ENCODE measurements at regions not wholly inside any gene's neighbourhood (a gene's known extent, or its start where the extent isn't known, plus 50 kb on each side); places are given as distances from the start of the nearest gene placed in this dataset.
A peak's percentile ranks its signal among the peaks of the same experiment; 100 is the strongest.

DNA sequence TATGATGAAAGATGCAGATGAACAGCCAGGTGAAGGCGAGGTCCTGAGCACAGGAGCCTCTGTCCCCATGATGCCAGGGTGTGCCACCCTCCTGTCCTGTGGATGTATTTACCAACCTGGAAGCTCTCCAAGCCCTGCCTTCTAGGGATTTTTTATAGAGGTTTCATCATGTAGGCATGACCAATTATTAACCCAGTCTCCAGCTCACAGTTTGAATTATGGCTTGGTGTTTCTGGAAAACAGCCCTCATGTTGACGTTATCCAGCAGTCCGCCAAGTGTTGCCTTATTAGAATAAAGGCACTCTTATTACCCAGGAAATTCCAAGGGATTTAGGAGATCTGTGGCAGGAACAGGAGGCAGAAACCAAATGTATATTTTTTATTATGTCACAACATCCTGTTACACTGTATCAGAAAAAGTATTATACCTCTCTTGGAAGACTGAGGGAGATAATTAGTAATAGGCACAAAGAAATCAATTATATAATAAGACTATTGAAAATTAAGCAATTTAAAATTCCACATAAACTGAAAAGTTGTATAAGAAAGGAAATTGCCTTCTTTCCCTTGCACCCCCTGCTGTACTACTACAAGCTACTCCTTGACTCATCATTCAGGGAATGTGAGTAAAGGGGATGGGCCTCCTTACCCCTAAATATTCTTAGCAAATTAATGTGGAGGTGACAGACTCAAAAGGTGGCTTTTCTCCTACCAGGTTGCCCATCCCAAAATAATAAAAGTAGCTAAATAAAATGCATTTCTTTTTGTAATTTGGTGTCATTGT is 129.6 kb downstream of the ZNF330 start:
- peaks cover 39% of the 10 kb centered on the region for H3K4me1 ChIP-seq (ENCODE audit: insufficient read depth, low read length, poor library complexity, severe bottlenecking)
- intact Hi-C loops (cut with micrococcal nuclease; ENCODE audit: unreplicated experiment) = loop anchor here (5.0 kb wide), 1 partner anchor 457 kb away; no protein-coding TSS in a partner anchor
- no peaks in the 10 kb centered on the region for H3K9me3 ChIP-seq (ENCODE audit: low read depth, low read length, poor library complexity, severe bottlenecking)
- no peak overlapping the region for H3K4me3 ChIP-seq (ENCODE audit: low read depth, low read length, poor library complexity, severe bottlenecking)
- no peak overlapping the region for H3K27ac ChIP-seq (ENCODE audit: low read depth, low read length, poor library complexity, severe bottlenecking)
- TF ChIP-seq, protein P1, sequence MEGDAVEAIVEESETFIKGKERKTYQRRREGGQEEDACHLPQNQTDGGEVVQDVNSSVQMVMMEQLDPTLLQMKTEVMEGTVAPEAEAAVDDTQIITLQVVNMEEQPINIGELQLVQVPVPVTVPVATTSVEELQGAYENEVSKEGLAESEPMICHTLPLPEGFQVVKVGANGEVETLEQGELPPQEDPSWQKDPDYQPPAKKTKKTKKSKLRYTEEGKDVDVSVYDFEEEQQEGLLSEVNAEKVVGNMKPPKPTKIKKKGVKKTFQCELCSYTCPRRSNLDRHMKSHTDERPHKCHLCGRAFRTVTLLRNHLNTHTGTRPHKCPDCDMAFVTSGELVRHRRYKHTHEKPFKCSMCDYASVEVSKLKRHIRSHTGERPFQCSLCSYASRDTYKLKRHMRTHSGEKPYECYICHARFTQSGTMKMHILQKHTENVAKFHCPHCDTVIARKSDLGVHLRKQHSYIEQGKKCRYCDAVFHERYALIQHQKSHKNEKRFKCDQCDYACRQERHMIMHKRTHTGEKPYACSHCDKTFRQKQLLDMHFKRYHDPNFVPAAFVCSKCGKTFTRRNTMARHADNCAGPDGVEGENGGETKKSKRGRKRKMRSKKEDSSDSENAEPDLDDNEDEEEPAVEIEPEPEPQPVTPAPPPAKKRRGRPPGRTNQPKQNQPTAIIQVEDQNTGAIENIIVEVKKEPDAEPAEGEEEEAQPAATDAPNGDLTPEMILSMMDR (conservative IDR thresholded peaks at IDR 0.05; ENCODE audit: low read depth, low read length) = no peak
- no peak for TF ChIP-seq EZH2 (IDR thresholded peaks at IDR 0.05; ENCODE audit: borderline replicate concordance, low read depth, low read length, poor library complexity, severe bottlenecking)
- ChIA-PET CTCF (no interaction called here), POLR2A (ENCODE audit: low non-redundant PET) (no interaction called here)
- BruUV-seq (replicated peaks) = no TSS peak
- H3K27me3 ChIP-seq (replicated peaks; ENCODE audit: insufficient read depth, low read depth, low read length, poor library complexity) = peaks cover 8% of the 10 kb centered on the region
- DNase-seq (ENCODE audit: low spot score) = peak; percentile 89
- H3K36me3 ChIP-seq (ENCODE audit: insufficient read depth, low read length, poor library complexity, severe bottlenecking) = no peaks in the 10 kb centered on the region

DNA sequence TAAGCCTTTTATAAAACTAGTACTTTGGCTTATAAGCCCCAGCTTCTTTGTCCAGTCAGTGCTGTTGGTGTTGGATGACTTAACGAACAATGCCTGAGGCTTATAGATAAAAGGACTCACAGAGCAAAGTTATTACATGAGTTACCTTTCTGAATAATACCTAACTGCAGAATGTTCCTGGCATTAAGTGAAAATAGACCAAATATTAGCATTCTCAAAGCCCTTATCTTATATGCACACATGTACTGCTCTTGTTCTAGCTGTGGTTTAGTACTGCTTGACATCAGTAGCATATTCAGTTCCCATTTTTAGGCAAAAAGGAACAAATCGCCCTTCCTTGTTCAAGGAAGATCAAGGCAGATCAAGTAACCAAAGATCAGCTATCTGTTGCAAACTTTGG is 131.6 kb downstream of the ZNF330 start:
- BruUV-seq (replicated peaks) = no TSS peak
- peaks cover 5% of the 10 kb centered on the region for H3K27me3 ChIP-seq (replicated peaks; ENCODE audit: insufficient read depth, low read depth, low read length, poor library complexity)
- ChIA-PET POLR2A (ENCODE audit: low non-redundant PET) (no interaction called here), CTCF (no interaction called here)
- no peak for TF ChIP-seq EZH2 (IDR thresholded peaks at IDR 0.05; ENCODE audit: borderline replicate concordance, low read depth, low read length, poor library complexity, severe bottlenecking)
- TF ChIP-seq, protein P1 (conservative IDR thresholded peaks at IDR 0.05; ENCODE audit: low read depth, low read length) = no peak
- H3K9me3 ChIP-seq (ENCODE audit: low read depth, low read length, poor library complexity, severe bottlenecking) = no peaks in the 10 kb centered on the region
- DNase-seq (ENCODE audit: low spot score) = no peak
- no peaks in the 10 kb centered on the region for H3K36me3 ChIP-seq (ENCODE audit: insufficient read depth, low read length, poor library complexity, severe bottlenecking)
- intact Hi-C loops (cut with micrococcal nuclease; ENCODE audit: unreplicated experiment) = loop anchor here (5.0 kb wide), 1 partner anchor 455 kb away; no protein-coding TSS in a partner anchor
- peaks cover 39% of the 10 kb centered on the region for H3K4me1 ChIP-seq (ENCODE audit: insufficient read depth, low read length, poor library complexity, severe bottlenecking)
- peak overlapping the region; percentile 11 for H3K27ac ChIP-seq (ENCODE audit: low read depth, low read length, poor library complexity, severe bottlenecking)
- H3K4me3 ChIP-seq (ENCODE audit: low read depth, low read length, poor library complexity, severe bottlenecking) = no peak overlapping the region

DNA sequence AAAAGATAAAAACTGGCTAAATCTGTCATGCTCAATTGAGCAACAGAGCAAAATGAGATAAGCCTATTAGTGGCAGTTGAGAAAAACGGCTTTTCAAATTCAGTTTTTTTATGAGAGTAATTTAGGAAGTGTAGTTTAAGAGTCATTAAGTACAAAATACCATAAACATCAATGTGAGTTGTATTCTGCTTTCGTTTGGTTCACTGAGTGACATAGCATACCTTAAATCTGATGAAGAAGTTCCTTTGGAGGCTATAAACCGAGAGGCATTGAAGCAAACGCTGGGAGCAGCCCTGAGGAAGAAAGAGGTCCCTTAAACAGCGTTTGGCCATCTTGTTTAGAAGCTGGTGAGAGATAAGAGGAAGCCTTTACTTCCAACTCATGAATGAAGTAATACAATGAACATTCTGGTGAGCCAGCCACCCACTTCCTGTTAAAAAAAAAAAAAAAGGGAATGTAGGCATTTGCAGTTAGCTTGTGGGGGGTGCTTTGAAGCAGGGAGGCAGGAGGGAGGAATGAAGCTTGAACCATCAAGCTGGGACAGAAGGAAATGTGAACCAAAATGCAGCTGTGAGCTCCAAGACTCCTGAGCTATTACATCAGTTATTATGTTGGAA is 132.3 kb downstream of the ZNF330 start:
- BruUV-seq (replicated peaks) = TSS peak; percentile 79
- Histone ChIP-seq H3K9me3 (ENCODE audit: low read depth, low read length, poor library complexity, severe bottlenecking) (no peaks in the 10 kb centered on the region), H3K4me1 (ENCODE audit: insufficient read depth, low read length, poor library complexity, severe bottlenecking) (peaks cover 39% of the 10 kb centered on the region), H3K4me3 (ENCODE audit: low read depth, low read length, poor library complexity, severe bottlenecking) (no peak overlapping the region), H3K27me3 (replicated peaks; ENCODE audit: insufficient read depth, low read depth, low read length, poor library complexity) (peaks cover 2% of the 10 kb centered on the region), H3K36me3 (ENCODE audit: insufficient read depth, low read length, poor library complexity, severe bottlenecking) (no peaks in the 10 kb centered on the region), H3K27ac (ENCODE audit: low read depth, low read length, poor library complexity, severe bottlenecking) (peak overlapping the region; percentile 11)
- POLR2A ChIA-PET (ENCODE audit: low non-redundant PET) = no interaction called here
- TF ChIP-seq, protein P1 (conservative IDR thresholded peaks at IDR 0.05; ENCODE audit: low read depth, low read length) = no peak
- no peak for TF ChIP-seq EZH2 (IDR thresholded peaks at IDR 0.05; ENCODE audit: borderline replicate concordance, low read depth, low read length, poor library complexity, severe bottlenecking)
- CTCF ChIA-PET = no interaction called here
- intact Hi-C loops (cut with micrococcal nuclease; ENCODE audit: unreplicated experiment) = loop anchor here (5.0 kb wide), 1 partner anchor 454 kb away; no protein-coding TSS in a partner anchor
- peak; percentile 80 for DNase-seq (ENCODE audit: low spot score)

All from A673 (cell line).